Neuronal stem cell (in vitro differentiated cells): ENCODE measurements at regions not wholly inside any gene's neighbourhood (a gene's known extent, or its start where the extent isn't known, plus 50 kb on each side); places are given as distances from the start of the nearest gene placed in this dataset.

Experiments
- DNase-seq: peaks from one replicate; pipeline ENCODE4 v3.0.0-alpha.2; 2013; ENCODE audit warnings: low spot score
- H2AFZ ChIP-seq: one replicate; pipeline ENCODE4 v1.6.1; 2013; ENCODE audit warnings: mild to moderate bottlenecking, low read length, inconsistent platforms
- H2AK5ac ChIP-seq: 2 replicates; pipeline ENCODE4 v1.6.1; 2013; ENCODE audit warnings: low read depth, mild to moderate bottlenecking, inconsistent platforms, low read length, moderate library complexity, mixed read lengths
- H2BK120ac ChIP-seq: 2 replicates; pipeline ENCODE4 v1.6.1; 2013; ENCODE audit warnings: low read depth, mild to moderate bottlenecking, inconsistent platforms, low read length, moderate library complexity, mixed read lengths
- H2BK12ac ChIP-seq: one replicate; pipeline ENCODE4 v1.6.1; 2013; ENCODE audit warnings: low read length, inconsistent platforms
- H2BK15ac ChIP-seq: 2 replicates; pipeline ENCODE4 v1.6.1; 2013; ENCODE audit warnings: mild to moderate bottlenecking, low read length, inconsistent platforms, mixed read lengths
- H2BK5ac ChIP-seq: one replicate; pipeline ENCODE4 v1.6.1; 2013; ENCODE audit warnings: inconsistent platforms, mild to moderate bottlenecking, low read length, moderate library complexity
- H3K14ac ChIP-seq: one replicate; pipeline ENCODE4 v1.6.1; 2013; ENCODE audit warnings: low read length, inconsistent platforms
- H3K18ac ChIP-seq: 2 replicates; pipeline ENCODE4 v1.6.1; 2013; ENCODE audit warnings: low read length, inconsistent platforms
- H3K23ac ChIP-seq: 2 replicates; pipeline ENCODE4 v1.6.1; 2013; ENCODE audit warnings: low read depth, mild to moderate bottlenecking, mixed read lengths, low read length, inconsistent platforms; ENCODE audit not compliant: poor library complexity
- H3K27ac ChIP-seq: replicated peaks from 3 replicates; pipeline ENCODE4 v1.5.1; 2013; ENCODE audit warnings: low read length, inconsistent platforms
- H3K27me3 ChIP-seq, 3 experiments: 2 replicates each; pipeline ENCODE4 v1.6.1; 2013; ENCODE audit warnings: low read length in 3 of 3, mild to moderate bottlenecking in 2 of 3, inconsistent platforms in 1 of 3, low read depth in 1 of 3, mixed read lengths in 1 of 3, moderate library complexity in 1 of 3; ENCODE audit not compliant: control insufficient read depth in 3 of 3, insufficient read depth in 3 of 3
- H3K36me3 ChIP-seq, 2 donors: replicated peaks in 1 of 2; 2 replicates each; pipeline ENCODE4 v1.6.1; 2013; ENCODE audit warnings: low read length in 2 of 2; ENCODE audit not compliant: control insufficient read depth in 2 of 2, insufficient read depth in 2 of 2
- H3K4ac ChIP-seq: 2 replicates; pipeline ENCODE4 v1.6.1; 2013; ENCODE audit warnings: inconsistent platforms, mild to moderate bottlenecking, low read length, moderate library complexity
- H3K4me1 ChIP-seq, 2 donors: 1 replicate in 1 of 2; 2 replicates in 1 of 2; pipeline ENCODE4 v1.6.1; 2013; ENCODE audit warnings: low read length in 2 of 2, low read depth in 1 of 2; ENCODE audit not compliant: control insufficient read depth in 2 of 2, insufficient read depth in 1 of 2
- H3K4me2 ChIP-seq: one replicate; pipeline ENCODE4 v1.6.1; 2013; ENCODE audit warnings: mild to moderate bottlenecking, low read length, inconsistent platforms; ENCODE audit not compliant: insufficient read depth, poor library complexity, severe bottlenecking
- H3K4me3 ChIP-seq, 2 donors: 2 replicates each; pipeline ENCODE4 v1.5.1; 2013; ENCODE audit warnings: low read length in 2 of 2, mild to moderate bottlenecking in 2 of 2, inconsistent platforms in 1 of 2, moderate library complexity in 1 of 2
- H3K79me1 ChIP-seq: one replicate; pipeline ENCODE4 v1.6.1; 2013; ENCODE audit warnings: low read depth, mild to moderate bottlenecking, inconsistent platforms, low read length, moderate library complexity
- H3K9ac ChIP-seq: one replicate; pipeline ENCODE4 v1.6.1; 2013; ENCODE audit warnings: mild to moderate bottlenecking, low read depth, low read length, inconsistent platforms; ENCODE audit not compliant: poor library complexity
- H3K9me3 ChIP-seq, 2 donors: replicated peaks in 1 of 2; 2 replicates each; pipeline versions ENCODE3 to v1.6.1; 2013; ENCODE audit warnings: low read length in 2 of 2, mild to moderate bottlenecking in 2 of 2, inconsistent platforms in 1 of 2, low read depth in 1 of 2, mixed read lengths in 1 of 2, moderate library complexity in 1 of 2; ENCODE audit not compliant: control insufficient read depth in 2 of 2, insufficient read depth in 1 of 2
- H4K8ac ChIP-seq: one replicate; pipeline ENCODE4 v1.6.1; 2013; ENCODE audit warnings: low read depth, mild to moderate bottlenecking, inconsistent platforms, low read length, moderate library complexity
- H4K91ac ChIP-seq: one replicate; pipeline ENCODE4 v1.6.1; 2013; ENCODE audit warnings: low read length, low read depth, mild to moderate bottlenecking, inconsistent platforms; ENCODE audit not compliant: poor library complexity
- WGBS, 2 donors: extraction: QIAGEN DNeasy Blood & Tissue Kit; methylation state at CpG; one replicate each; pipeline ENCODE4 v1.1.7; 2013; ENCODE audit warnings: missing lambda C conversion rate in 2 of 2, mixed read lengths in 1 of 2; ENCODE audit not compliant: insufficient read length in 2 of 2, insufficient replicate concordance in 1 of 2; ENCODE audit errors: extremely low coverage in 2 of 2; 5-methylcytosine and 5-hydroxymethylcytosine counted together

- no peak overlapping the region for H2BK12ac ChIP-seq
- no peak overlapping the region for H3K14ac ChIP-seq
- no peak overlapping the region for H3K4ac ChIP-seq
- no peak overlapping the region for H3K9ac ChIP-seq
- H2BK15ac ChIP-seq = no peak overlapping the region
- H3K27ac ChIP-seq = no peak overlapping the region
- no peak overlapping the region for H2BK5ac ChIP-seq
- H3K4me1 ChIP-seq = peaks cover 0 to 4% of the 10 kb centered on the region in 2 donors
- no peak overlapping the region for H2AFZ ChIP-seq
- H3K4me3 ChIP-seq = no peak overlapping the region
- H4K8ac ChIP-seq = no peak overlapping the region
- no peak for DNase-seq
- H3K27me3 ChIP-seq = no peaks in the 10 kb centered on the region
- no peak overlapping the region for H3K18ac ChIP-seq
- H2BK120ac ChIP-seq = no peak overlapping the region
- no peak overlapping the region for H4K91ac ChIP-seq
- H2AK5ac ChIP-seq = no peak overlapping the region
- H3K23ac ChIP-seq = no peak overlapping the region
- H3K4me2 ChIP-seq = no peak overlapping the region
- peaks cover 1 to 13% of the 10 kb centered on the region in 2 donors for H3K9me3 ChIP-seq
- H3K36me3 ChIP-seq = no peaks in the 10 kb centered on the region
- no peaks in the 10 kb centered on the region for H3K79me1 ChIP-seq
These were observed 829.1 kb upstream of the MIR17HG start for GRCh38 chr13:90518417-90518816.

- Histone ChIP-seq H3K27me3 (no peaks in the 10 kb centered on the region), H2BK15ac (no peak overlapping the region), H2AK5ac (no peak overlapping the region), H3K9ac (no peak overlapping the region), H4K8ac (no peak overlapping the region), H4K91ac (no peak overlapping the region), H2BK5ac (no peak overlapping the region), H3K4ac (no peak overlapping the region), H3K79me1 (no peaks in the 10 kb centered on the region), H2BK12ac (no peak overlapping the region), H3K4me1 (peaks cover 0 to 4% of the 10 kb centered on the region in 2 donors), H3K18ac (no peak overlapping the region), H3K14ac (no peak overlapping the region), H2BK120ac (no peak overlapping the region), H3K4me2 (no peak overlapping the region), H2AFZ (peak overlapping the region; percentile 65), H3K4me3 (no peak overlapping the region), H3K36me3 (no peaks in the 10 kb centered on the region), H3K9me3 (peaks cover 1 to 13% of the 10 kb centered on the region in 2 donors), H3K27ac (no peak overlapping the region), H3K23ac (no peak overlapping the region)
- DNase-seq = no peak
- WGBS, 2 donors = no CpG with 5 or more reads among the region's 3 CpGs
These were observed 828.3 kb upstream of the MIR17HG start for GRCh38 chr13:90519157-90519556.

- WGBS, 2 donors = no CpG with 5 or more reads among the region's 1 CpG
- no peaks in the 10 kb centered on the region for H3K79me1 ChIP-seq
- peaks cover 1 to 2% of the 10 kb centered on the region in 2 donors for H3K9me3 ChIP-seq
- no peak overlapping the region for H3K14ac ChIP-seq
- H2AK5ac ChIP-seq = no peak overlapping the region
- H3K4ac ChIP-seq = no peak overlapping the region
- no peaks in the 10 kb centered on the region for H3K36me3 ChIP-seq
- H3K4me2 ChIP-seq = no peak overlapping the region
- no peak overlapping the region for H3K9ac ChIP-seq
- no peak overlapping the region for H4K8ac ChIP-seq
- no peak overlapping the region for H2BK15ac ChIP-seq
- H3K4me1 ChIP-seq = no peaks in the 10 kb centered on the region
- H3K4me3 ChIP-seq = no peak overlapping the region
- no peak overlapping the region for H2BK12ac ChIP-seq
- H2BK5ac ChIP-seq = no peak overlapping the region
- no peak overlapping the region for H2BK120ac ChIP-seq
- H3K27ac ChIP-seq = no peak overlapping the region
- no peaks in the 10 kb centered on the region for H3K27me3 ChIP-seq
- H3K18ac ChIP-seq = no peak overlapping the region
- no peak for DNase-seq
- H4K91ac ChIP-seq = no peak overlapping the region
- H3K23ac ChIP-seq = no peak overlapping the region
- H2AFZ ChIP-seq = no peak overlapping the region
These were observed 820.8 kb upstream of the MIR17HG start for GRCh38 chr13:90526711-90527110.

GRCh38 chr13:90531744-90532143 lies 815.7 kb upstream of the MIR17HG start:
- Histone ChIP-seq H2BK15ac (no peak overlapping the region), H3K18ac (no peak overlapping the region), H2AK5ac (no peak overlapping the region), H2BK5ac (no peak overlapping the region), H3K4me1 (no peaks in the 10 kb centered on the region), H3K27ac (no peak overlapping the region), H3K4me2 (no peak overlapping the region), H4K91ac (no peak overlapping the region), H3K4ac (no peak overlapping the region), H2BK12ac (no peak overlapping the region), H3K9me3 (no peaks in the 10 kb centered on the region), H3K9ac (no peak overlapping the region), H4K8ac (no peak overlapping the region), H2BK120ac (no peak overlapping the region), H3K4me3 (no peak overlapping the region), H3K27me3 (no peaks in the 10 kb centered on the region), H3K79me1 (no peaks in the 10 kb centered on the region), H3K14ac (no peak overlapping the region), H3K23ac (no peak overlapping the region), H2AFZ (no peak overlapping the region), H3K36me3 (no peaks in the 10 kb centered on the region)
- no CpG with 5 or more reads among the region's 2 CpGs for WGBS, 2 donors
- no peak for DNase-seq
